Endothelial cell of umbilical vein (primary cell): ENCODE measurements at regions not wholly inside any gene's neighbourhood (a gene's known extent, or its start where the extent isn't known, plus 50 kb on each side); places are given as distances from the start of the nearest gene placed in this dataset.

Source experiments
- EZH2 ChIP-seq: IDR thresholded peaks from 2 replicates; pipeline ENCODE4 v1.6.1; 2012; ENCODE audit warnings: borderline replicate concordance, low read depth, mild to moderate bottlenecking, moderate library complexity, low read length, inconsistent platforms; ENCODE audit not compliant: severe bottlenecking
- FOS ChIP-seq: IDR thresholded peaks from 2 replicates; pipeline ENCODE4 v1.6.1; 2011; ENCODE audit warnings: mild to moderate bottlenecking, low read length, moderate library complexity, borderline replicate concordance; ENCODE audit not compliant: insufficient read depth
- GATA2 ChIP-seq: IDR thresholded peaks from 2 replicates; pipeline ENCODE4 v1.7.0; 2011; ENCODE audit warnings: low read depth, mild to moderate bottlenecking, moderate library complexity, mixed read lengths, low read length; ENCODE audit not compliant: insufficient read length, insufficient read depth
- MYC ChIP-seq: IDR thresholded peaks from one replicate; pipeline ENCODE4 v1.6.1; 2011; ENCODE audit warnings: mild to moderate bottlenecking, low read depth, low read length
- POLR2A ChIP-seq: IDR thresholded peaks from 2 replicates; pipeline ENCODE4 v1.6.1; 2012; ENCODE audit warnings: low read depth, mild to moderate bottlenecking, control low read depth, low read length
- POLR2AphosphoS5 ChIP-seq: IDR thresholded peaks from 2 replicates; pipeline ENCODE4 v1.6.1; 2012; ENCODE audit warnings: low read depth, mild to moderate bottlenecking, control low read depth, low read length, moderate library complexity; ENCODE audit not compliant: insufficient read depth
- TF ChIP-seq, protein P1 (sequence below), 2 donors: IDR thresholded peaks; 1 replicate in 1 of 2; 2 replicates in 1 of 2; pipeline ENCODE4 v1.5.1; 2011; ENCODE audit warnings: low read length in 2 of 2, mild to moderate bottlenecking in 2 of 2, moderate library complexity in 2 of 2, control low read depth in 1 of 2, inconsistent platforms in 1 of 2, low read depth in 1 of 2; ENCODE audit not compliant: insufficient read depth in 1 of 2; ENCODE audit errors: extremely low read depth in 1 of 2
- TF ChIP-seq, protein P2 (sequence below): IDR thresholded peaks from 2 replicates; pipeline ENCODE4 v1.6.1; 2011; ENCODE audit not compliant: insufficient read depth, insufficient read length

DNA sequence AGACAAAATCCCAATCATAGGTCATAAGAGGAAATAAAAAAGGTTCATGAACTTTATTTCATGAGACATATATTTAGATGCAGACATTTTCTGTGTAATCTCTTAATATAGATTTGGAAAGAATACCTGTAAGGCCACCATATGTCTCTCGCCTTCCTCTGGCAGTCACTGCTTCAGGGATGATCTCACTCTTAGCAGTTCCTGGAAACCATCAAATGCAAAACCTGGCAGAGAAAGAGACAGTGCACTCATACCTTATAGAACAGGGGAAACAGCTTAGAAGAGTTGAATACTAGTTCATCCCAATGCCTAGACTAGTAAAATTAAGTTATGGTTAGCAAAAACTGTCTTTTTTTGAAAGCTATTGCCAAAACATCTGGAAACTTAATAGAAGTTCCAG, 243.3 kb downstream of the GASK1B start:
- TF ChIP-seq, protein P1, sequence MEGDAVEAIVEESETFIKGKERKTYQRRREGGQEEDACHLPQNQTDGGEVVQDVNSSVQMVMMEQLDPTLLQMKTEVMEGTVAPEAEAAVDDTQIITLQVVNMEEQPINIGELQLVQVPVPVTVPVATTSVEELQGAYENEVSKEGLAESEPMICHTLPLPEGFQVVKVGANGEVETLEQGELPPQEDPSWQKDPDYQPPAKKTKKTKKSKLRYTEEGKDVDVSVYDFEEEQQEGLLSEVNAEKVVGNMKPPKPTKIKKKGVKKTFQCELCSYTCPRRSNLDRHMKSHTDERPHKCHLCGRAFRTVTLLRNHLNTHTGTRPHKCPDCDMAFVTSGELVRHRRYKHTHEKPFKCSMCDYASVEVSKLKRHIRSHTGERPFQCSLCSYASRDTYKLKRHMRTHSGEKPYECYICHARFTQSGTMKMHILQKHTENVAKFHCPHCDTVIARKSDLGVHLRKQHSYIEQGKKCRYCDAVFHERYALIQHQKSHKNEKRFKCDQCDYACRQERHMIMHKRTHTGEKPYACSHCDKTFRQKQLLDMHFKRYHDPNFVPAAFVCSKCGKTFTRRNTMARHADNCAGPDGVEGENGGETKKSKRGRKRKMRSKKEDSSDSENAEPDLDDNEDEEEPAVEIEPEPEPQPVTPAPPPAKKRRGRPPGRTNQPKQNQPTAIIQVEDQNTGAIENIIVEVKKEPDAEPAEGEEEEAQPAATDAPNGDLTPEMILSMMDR (IDR thresholded peaks at IDR 0.05; ENCODE audit: extremely low read depth in 1 of 2, insufficient read depth in 1 of 2, low read depth in 1 of 2, low read length in 2 of 2): no peak
- TF ChIP-seq POLR2A (no peak), EZH2 (no peak), MYC (no peak), FOS (no peak), POLR2AphosphoS5 (no peak), GATA2 (no peak)
- TF ChIP-seq, protein P2, sequence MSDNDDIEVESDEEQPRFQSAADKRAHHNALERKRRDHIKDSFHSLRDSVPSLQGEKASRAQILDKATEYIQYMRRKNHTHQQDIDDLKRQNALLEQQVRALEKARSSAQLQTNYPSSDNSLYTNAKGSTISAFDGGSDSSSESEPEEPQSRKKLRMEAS: no peak
